ENCODE measurements at regions not wholly inside any gene's neighbourhood (a gene's known extent, or its start where the extent isn't known, plus 50 kb on each side); places are given as distances from the start of the nearest gene placed in this dataset.
"Not testable (repeated sequence)": the region's sequence is repeated elsewhere in the genome, so short reads cannot be mapped to it uniquely, and the experiment has no call there.

DNA sequence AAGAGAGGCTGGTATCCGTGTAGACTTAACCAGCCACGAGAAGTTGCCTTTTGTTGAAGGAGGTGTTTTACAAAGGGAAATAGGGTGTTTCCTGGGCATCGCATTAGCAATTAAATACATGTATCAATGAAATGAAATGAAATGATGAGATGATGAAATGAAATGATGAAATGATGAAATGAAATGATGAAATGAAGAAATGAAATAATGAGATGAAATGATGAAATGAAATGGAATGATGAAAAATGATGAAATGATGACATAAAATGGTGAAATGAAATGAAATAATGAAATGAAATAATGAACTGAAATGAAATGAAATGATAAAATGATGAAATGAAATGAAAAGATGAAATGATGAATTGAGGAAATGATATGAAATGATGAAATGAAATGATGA lies 131.3 kb upstream of the TP53TG3C start:
- H3K9ac ChIP-seq; POLR2A ChIA-PET; H3K9me2 ChIP-seq; H4K20me1 ChIP-seq (ENCODE audit: insufficient read depth); H3F3A ChIP-seq (replicated peaks; ENCODE audit: insufficient read depth); H3K4me1 ChIP-seq (ENCODE audit: control insufficient read depth in 1 of 2, insufficient read depth in 2 of 2, low read depth in 1 of 2, low read length in 1 of 2); H3K9me3 ChIP-seq; H3K4me3 ChIP-seq (ENCODE audit: low read depth in 2 of 2, low read length in 1 of 2); H3K36me3 ChIP-seq (replicated peaks in 1 of 2; ENCODE audit: control insufficient read depth in 1 of 2, insufficient read depth in 2 of 2, low read length in 1 of 2); H2AFZ ChIP-seq (ENCODE audit: low read depth); CTCF ChIA-PET; H3K79me2 ChIP-seq (ENCODE audit: insufficient read depth); DNase-seq; H3K4me2 ChIP-seq; H3K27ac ChIP-seq (ENCODE audit: low read depth in 2 of 2, low read length in 1 of 2); H3K27me3 ChIP-seq (ENCODE audit: insufficient read depth): not testable (repeated sequence)
- WGBS (ENCODE audit: low lambda C conversion rate), result 78% methylated on average over 3 of the region's 3 CpGs

DNA sequence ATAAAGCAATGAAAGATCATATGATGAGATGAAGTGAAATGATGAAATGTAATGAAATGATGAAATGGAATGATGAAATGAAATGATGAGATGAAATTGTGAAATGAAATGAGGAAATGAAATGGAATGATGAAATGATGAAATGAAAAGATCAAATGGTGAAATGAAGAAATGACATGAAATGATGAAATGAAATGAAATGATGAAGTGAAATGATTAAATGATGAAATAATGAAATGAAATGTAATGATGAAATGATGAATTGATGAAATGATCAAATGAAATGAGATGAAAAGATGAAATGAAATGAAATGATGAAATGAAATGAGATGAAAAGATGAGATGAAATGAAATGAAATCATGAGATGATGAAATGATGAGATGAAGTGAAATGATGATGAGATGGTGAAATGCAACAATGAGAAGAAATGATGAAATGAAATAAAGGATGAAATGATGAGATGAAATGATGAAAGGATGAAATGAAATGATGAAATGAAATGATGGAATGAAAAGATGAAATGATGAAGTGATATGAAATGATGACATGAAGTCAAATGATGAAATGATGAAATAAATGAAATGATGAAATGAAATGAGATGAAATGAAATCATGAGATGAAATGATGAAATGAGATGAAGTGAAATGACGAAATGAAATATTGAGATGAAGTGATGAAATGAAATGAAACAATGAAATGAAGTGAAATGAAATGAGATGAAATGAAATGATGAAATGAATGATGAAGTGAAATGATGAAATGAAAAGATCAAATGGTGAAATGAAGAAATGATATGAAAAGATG lies 130.5 kb upstream of the TP53TG3C start:
- H3K36me3 ChIP-seq (replicated peaks in 1 of 2; ENCODE audit: control insufficient read depth in 1 of 2, insufficient read depth in 2 of 2, low read length in 1 of 2); POLR2A ChIA-PET; H2AFZ ChIP-seq (ENCODE audit: low read depth); H3K9me2 ChIP-seq; H4K20me1 ChIP-seq (ENCODE audit: insufficient read depth); H3K9ac ChIP-seq; H3K79me2 ChIP-seq (ENCODE audit: insufficient read depth); DNase-seq; H3K4me1 ChIP-seq (ENCODE audit: control insufficient read depth in 1 of 2, insufficient read depth in 2 of 2, low read depth in 1 of 2, low read length in 1 of 2); H3K4me3 ChIP-seq (ENCODE audit: low read depth in 2 of 2, low read length in 1 of 2); CTCF ChIA-PET; H3F3A ChIP-seq (replicated peaks; ENCODE audit: insufficient read depth); H3K4me2 ChIP-seq; H3K9me3 ChIP-seq; H3K27me3 ChIP-seq (ENCODE audit: insufficient read depth); H3K27ac ChIP-seq (ENCODE audit: low read depth in 2 of 2, low read length in 1 of 2): not testable (repeated sequence)
- WGBS (ENCODE audit: low lambda C conversion rate), result 83% methylated on average over 1 of the region's 1 CpG

DNA sequence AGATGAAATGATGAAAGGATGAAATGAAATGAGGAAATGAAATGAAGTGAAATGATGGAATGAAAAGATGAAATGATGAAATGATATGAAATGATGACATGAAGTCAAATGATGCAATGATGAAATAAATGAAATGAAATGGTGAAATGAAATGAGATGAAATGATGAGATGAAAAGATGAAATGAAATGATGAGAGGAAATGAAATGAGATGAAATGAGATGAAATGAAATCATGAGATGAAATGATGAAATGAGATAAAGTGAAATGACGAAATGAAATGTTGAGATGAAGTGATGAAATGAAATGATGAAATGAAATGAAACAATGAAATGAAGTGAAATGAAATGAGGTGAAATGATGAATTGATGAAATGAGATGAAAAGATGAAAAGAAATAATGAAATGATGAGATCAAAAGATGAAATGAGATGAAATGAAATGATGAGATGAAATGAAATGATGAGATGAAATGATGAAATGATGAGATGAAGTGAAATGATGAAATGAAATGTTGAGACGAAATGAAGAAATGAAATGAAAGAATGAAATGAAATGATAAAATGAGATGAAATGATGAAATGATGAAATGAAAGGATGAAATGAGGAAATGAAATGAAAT lies 129.5 kb upstream of the TP53TG3C start:
- H3K9ac ChIP-seq; H3K79me2 ChIP-seq (ENCODE audit: insufficient read depth); H3K4me2 ChIP-seq; H3K27me3 ChIP-seq (ENCODE audit: insufficient read depth); DNase-seq; H3K4me3 ChIP-seq (ENCODE audit: low read depth in 2 of 2, low read length in 1 of 2); H3K9me3 ChIP-seq; H3K4me1 ChIP-seq (ENCODE audit: control insufficient read depth in 1 of 2, insufficient read depth in 2 of 2, low read depth in 1 of 2, low read length in 1 of 2); H3K36me3 ChIP-seq (replicated peaks in 1 of 2; ENCODE audit: control insufficient read depth in 1 of 2, insufficient read depth in 2 of 2, low read length in 1 of 2); H4K20me1 ChIP-seq (ENCODE audit: insufficient read depth); H3F3A ChIP-seq (replicated peaks; ENCODE audit: insufficient read depth); H2AFZ ChIP-seq (ENCODE audit: low read depth); CTCF ChIA-PET; H3K9me2 ChIP-seq; H3K27ac ChIP-seq (ENCODE audit: low read depth in 2 of 2, low read length in 1 of 2); POLR2A ChIA-PET: not testable (repeated sequence)
- WGBS (ENCODE audit: low lambda C conversion rate), result 55% methylated on average over 2 of the region's 2 CpGs

Small RNA genes lying in the stretch of these regions (small RNA-seq; reads per million reads assigned to genes)
- gene AC145350.3, result 0 reads per million in 7 experiments
